AG04450 (cell line): ENCODE measurements at regions not wholly inside any gene's neighbourhood (a gene's known extent, or its start where the extent isn't known, plus 50 kb on each side); places are given as distances from the start of the nearest gene placed in this dataset.
A peak's percentile ranks its signal among the peaks of the same experiment; 100 is the strongest.

Experiments
- CTCF ChIA-PET: fragments of 300-600, 350-600 bp; formaldehyde crosslinking; extraction: SDS; loops from one replicate; lab custom pipeline; 2022; ENCODE audit warnings: antibody characterized with exemption, inconsistent platforms; lab: Charles Lee
- POLR2A ChIA-PET: fragments of 350-600 bp; formaldehyde crosslinking; extraction: SDS; loops from one replicate; lab custom pipeline; 2021; ENCODE audit warnings: antibody characterized with exemption, inconsistent platforms; lab: Yijun Ruan, JAX
- DNase-seq: peaks from one replicate; pipeline ENCODE4 v3.0.0-alpha.2; 2011; ENCODE audit warnings: low read depth, low spot score
- H3K27ac ChIP-seq: one replicate; pipeline ENCODE4 v1.5.1; 2012; ENCODE audit warnings: low read depth, low read length, control low read depth
- H3K27me3 ChIP-seq: one replicate; pipeline ENCODE4 v1.6.0; 2012; ENCODE audit warnings: low read length; ENCODE audit not compliant: control insufficient read depth, insufficient read depth
- H3K4me3 ChIP-seq: 2 replicates; pipeline ENCODE4 v1.5.1; 2011; ENCODE audit warnings: mild to moderate bottlenecking, low read depth, low read length, control low read depth
- H3K9me3 ChIP-seq: 2 replicates; pipeline ENCODE4 v1.5.1; 2012; ENCODE audit warnings: low read length; ENCODE audit not compliant: control insufficient read depth, insufficient read depth
- TF ChIP-seq, protein P1 (sequence below): IDR thresholded peaks from 2 replicates; pipeline ENCODE4 v1.5.1; 2011; ENCODE audit warnings: low read depth, low read length, control low read depth, inconsistent platforms

DNA sequence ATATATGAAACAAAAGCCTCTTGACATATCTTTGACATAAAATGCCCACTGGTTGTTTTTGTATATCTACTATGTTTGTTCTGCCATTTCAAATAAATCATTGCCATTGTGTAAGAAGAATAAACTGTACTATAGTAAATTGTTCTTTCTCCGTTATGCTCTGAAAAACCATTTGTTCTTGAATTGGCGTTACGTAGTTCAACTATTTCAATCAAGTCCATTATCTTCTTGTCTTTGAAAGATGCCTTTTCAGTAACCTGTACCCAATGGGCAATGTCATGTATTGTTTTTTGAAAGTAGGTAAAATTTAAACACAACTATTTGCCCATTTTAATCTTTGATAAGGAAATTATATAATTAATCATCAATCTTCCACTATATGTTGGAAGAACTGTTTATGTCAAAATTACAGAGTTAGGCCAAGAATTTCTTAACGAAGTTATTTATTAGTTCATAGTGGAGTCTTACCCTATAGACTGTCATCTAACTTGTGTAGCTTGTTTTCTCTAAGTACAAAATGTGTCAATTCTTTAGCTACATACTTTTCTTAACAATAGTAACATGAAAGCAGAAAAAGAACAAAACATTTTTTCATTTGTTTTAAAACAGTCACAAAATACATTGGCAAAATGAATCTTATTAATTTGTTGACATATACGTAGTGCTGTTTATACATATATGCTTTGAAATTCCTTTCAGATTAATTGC is 294.8 kb downstream of the PTPRC start:
- Histone ChIP-seq H3K27ac (no peak overlapping the region), H3K27me3 (no peaks in the 10 kb centered on the region)

DNA sequence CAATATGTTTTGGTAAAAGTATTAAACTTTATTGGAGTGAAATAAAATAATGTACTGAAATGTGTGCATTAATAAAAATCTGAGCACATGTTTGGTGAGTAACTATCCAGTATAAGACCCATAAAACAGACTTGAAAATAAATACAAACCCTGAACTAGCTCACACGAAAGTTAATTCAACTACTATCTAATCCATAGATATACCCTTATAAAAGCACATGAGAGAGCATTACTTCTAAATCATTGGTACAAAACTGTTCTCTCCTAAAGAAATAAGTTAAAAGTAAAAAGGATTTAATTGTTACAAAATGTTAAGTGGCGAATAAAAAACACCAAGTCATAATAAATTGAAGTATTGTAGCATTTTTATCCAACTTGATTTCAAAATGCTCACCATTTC is 295.6 kb downstream of the PTPRC start:
- no peak overlapping the region for H3K27ac ChIP-seq
- H3K9me3 ChIP-seq, result no peaks in the 10 kb centered on the region
- no peak for DNase-seq
- TF ChIP-seq, protein P1, sequence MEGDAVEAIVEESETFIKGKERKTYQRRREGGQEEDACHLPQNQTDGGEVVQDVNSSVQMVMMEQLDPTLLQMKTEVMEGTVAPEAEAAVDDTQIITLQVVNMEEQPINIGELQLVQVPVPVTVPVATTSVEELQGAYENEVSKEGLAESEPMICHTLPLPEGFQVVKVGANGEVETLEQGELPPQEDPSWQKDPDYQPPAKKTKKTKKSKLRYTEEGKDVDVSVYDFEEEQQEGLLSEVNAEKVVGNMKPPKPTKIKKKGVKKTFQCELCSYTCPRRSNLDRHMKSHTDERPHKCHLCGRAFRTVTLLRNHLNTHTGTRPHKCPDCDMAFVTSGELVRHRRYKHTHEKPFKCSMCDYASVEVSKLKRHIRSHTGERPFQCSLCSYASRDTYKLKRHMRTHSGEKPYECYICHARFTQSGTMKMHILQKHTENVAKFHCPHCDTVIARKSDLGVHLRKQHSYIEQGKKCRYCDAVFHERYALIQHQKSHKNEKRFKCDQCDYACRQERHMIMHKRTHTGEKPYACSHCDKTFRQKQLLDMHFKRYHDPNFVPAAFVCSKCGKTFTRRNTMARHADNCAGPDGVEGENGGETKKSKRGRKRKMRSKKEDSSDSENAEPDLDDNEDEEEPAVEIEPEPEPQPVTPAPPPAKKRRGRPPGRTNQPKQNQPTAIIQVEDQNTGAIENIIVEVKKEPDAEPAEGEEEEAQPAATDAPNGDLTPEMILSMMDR, result no peak
- peak overlapping the region; percentile 69 for H3K4me3 ChIP-seq
- ChIA-PET POLR2A (no interaction called here), CTCF (interaction anchor here (1.0 kb wide), 1 partner anchor 179 kb away, joined by 3 read pairs; no protein-coding TSS in a partner anchor)
- H3K27me3 ChIP-seq, result no peaks in the 10 kb centered on the region

More for the DNA sequence above, 294.8 kb downstream of the PTPRC start:
- Histone ChIP-seq H3K9me3 (no peaks in the 10 kb centered on the region), H3K4me3 (peak overlapping the region; percentile 69)
- ChIA-PET CTCF (no interaction called here), POLR2A (no interaction called here)
- DNase-seq, result no peak
- TF ChIP-seq, protein P1, result no peak

DNA sequence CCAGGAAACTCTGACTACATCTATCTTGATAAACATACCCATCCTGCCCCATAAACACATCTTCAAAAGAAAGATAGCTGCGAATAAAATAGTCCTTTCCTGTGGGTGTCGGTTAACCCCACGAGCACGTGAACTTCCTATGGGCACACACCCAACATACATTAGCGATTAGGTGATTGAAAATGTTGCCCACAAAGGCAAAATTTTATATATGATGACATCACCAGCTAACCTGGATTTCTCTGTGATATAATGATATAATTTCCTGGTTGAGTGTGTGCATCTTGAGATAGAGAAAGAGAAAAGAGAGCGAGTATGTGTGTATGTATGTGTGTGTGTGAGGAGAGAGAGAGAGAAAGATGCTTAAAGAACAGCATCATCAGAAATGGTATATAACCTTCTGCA is 296.1 kb downstream of the PTPRC start:
- TF ChIP-seq, protein P1, result no peak
- H3K27ac ChIP-seq, result no peak overlapping the region
- no peaks in the 10 kb centered on the region for H3K27me3 ChIP-seq
- no peaks in the 10 kb centered on the region for H3K9me3 ChIP-seq
- POLR2A ChIA-PET, result interaction anchor here (1.1 to 2.7 kb wide), 2 partner anchors 33 to 188 kb away, joined by 4 to 12 read pairs; no protein-coding TSS in a partner anchor
- CTCF ChIA-PET, result interaction anchor here (0.5 to 1.0 kb wide), 3 partner anchors 163 to 229 kb away, joined by 3 to 7 read pairs (median 3); no protein-coding TSS in a partner anchor
- no peak for DNase-seq
- H3K4me3 ChIP-seq, result peak overlapping the region; percentile 69

DNA sequence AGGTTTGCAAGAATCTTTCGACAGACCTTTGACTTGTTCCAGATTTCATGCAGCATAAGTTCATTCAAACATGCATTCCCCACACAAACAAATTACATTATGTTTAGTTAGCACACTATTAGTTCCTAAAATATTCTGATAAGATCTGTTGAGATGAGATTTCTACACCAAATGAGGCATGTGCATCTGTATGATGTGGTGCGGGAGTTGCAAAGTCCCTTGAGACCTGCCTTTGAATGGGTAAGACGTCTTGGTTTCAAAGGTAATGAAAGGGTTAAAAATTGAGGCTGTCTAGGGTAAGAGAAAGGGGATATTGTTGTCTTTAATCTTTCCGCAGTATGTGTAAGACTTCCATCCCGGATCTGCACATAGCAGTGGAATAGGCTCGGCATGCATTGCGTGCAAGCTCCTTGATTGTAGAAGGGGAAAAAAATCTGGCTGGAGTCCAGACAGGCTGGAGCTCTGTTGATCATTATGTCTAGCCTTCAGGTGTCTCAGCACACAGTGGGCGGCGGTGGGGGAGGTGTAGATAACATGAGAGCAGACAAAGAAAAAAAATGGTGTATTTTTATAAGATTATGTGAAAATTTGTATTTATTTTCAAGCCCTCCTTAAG is 296.6 kb downstream of the PTPRC start:
- Histone ChIP-seq H3K9me3 (no peaks in the 10 kb centered on the region), H3K27ac (peak overlapping the region; percentile 41), H3K4me3 (peak overlapping the region; percentile 69), H3K27me3 (no peaks in the 10 kb centered on the region)
- POLR2A ChIA-PET, result interaction anchor here (0.9 to 2.7 kb wide), 4 partner anchors 25 to 188 kb away, joined by 3 to 12 read pairs (median 4); no protein-coding TSS in a partner anchor
- TF ChIP-seq, protein P1, result no peak
- peak; percentile 92 for DNase-seq
- CTCF ChIA-PET, result interaction anchor here (0.5 to 1.9 kb wide), 5 partner anchors 164 to 529 kb away, joined by 3 to 7 read pairs (median 5); no protein-coding TSS in a partner anchor
